GM23338 (cell line): ENCODE measurements at regions not wholly inside any gene's neighbourhood (a gene's known extent, or its start where the extent isn't known, plus 50 kb on each side); places are given as distances from the start of the nearest gene placed in this dataset.

ENCODE experiments used
- ATAC-seq: fragments of 200-7000 bp; cut with Tn5 transposase; 3 replicates; pipeline ENCODE4 v1.9.1; 2020
- DNase-seq: peaks from one replicate; pipeline ENCODE4 v3.0.0-alpha.2; 2015; ENCODE audit warnings: low spot score
- H2AFZ ChIP-seq: fragments of 200-600 bp; sonication (generic); 2 replicates; pipeline ENCODE4 v1.8.0; 2016; ENCODE audit warnings: antibody characterized with exemption, mild to moderate bottlenecking, moderate library complexity
- H3F3A ChIP-seq: fragments of 200-600 bp; sonication (generic); replicated peaks from 2 replicates; pipeline ENCODE4 v1.8.0; 2017; ENCODE audit warnings: antibody characterized with exemption, mixed run types, low read depth
- H3K27ac ChIP-seq: fragments of 200-600 bp; sonication (generic); 2 replicates; pipeline ENCODE4 v1.6.1; 2016; ENCODE audit warnings: low read depth
- H3K27me3 ChIP-seq: fragments of 200-600 bp; sonication (generic); 2 replicates; pipeline ENCODE4 v1.8.0; 2016; ENCODE audit warnings: mild to moderate bottlenecking, mixed run types, moderate library complexity; ENCODE audit not compliant: insufficient read depth
- H3K36me3 ChIP-seq: fragments of 200-600 bp; sonication (generic); 2 replicates; pipeline ENCODE4 v1.8.0; 2016; ENCODE audit warnings: mild to moderate bottlenecking; ENCODE audit not compliant: insufficient read depth
- H3K4me1 ChIP-seq: fragments of 200-600 bp; sonication (generic); 2 replicates; pipeline ENCODE4 v1.8.0; 2016; ENCODE audit warnings: mild to moderate bottlenecking, moderate library complexity; ENCODE audit not compliant: insufficient read depth
- H3K4me2 ChIP-seq: fragments of 200-600 bp; sonication (generic); 2 replicates; pipeline ENCODE4 v1.7.1; 2017; ENCODE audit warnings: mixed run types
- H3K4me3 ChIP-seq: fragments of 200-600 bp; sonication (generic); 2 replicates; pipeline ENCODE4 v1.6.1; 2016; ENCODE audit warnings: mixed run types
- H3K79me2 ChIP-seq: fragments of 200-600 bp; sonication (generic); replicated peaks from 2 replicates; pipeline ENCODE4 v1.8.0; 2017; ENCODE audit warnings: mild to moderate bottlenecking; ENCODE audit not compliant: insufficient read depth
- H3K9me2 ChIP-seq: fragments of 200-600 bp; sonication (generic); 2 replicates; pipeline ENCODE4 v1.8.0; 2017; ENCODE audit not compliant: insufficient read depth
- H4K20me1 ChIP-seq: fragments of 200-600 bp; sonication (generic); replicated peaks from 2 replicates; pipeline ENCODE4 v1.8.0; 2017; ENCODE audit warnings: mild to moderate bottlenecking; ENCODE audit not compliant: insufficient read depth
- H3K27ac Mint-ChIP-seq: 2 replicates; pipeline ENCODE4 v1.8.0; 2020; ENCODE audit warnings: inconsistent platforms, mild to moderate bottlenecking, moderate library complexity, mixed read lengths
- H3K27me3 Mint-ChIP-seq: 3 replicates; pipeline ENCODE4 v1.8.0; 2022; ENCODE audit warnings: low read depth, mild to moderate bottlenecking, moderate library complexity, mixed read lengths, inconsistent platforms; ENCODE audit not compliant: insufficient read depth, poor library complexity
- H3K36me3 Mint-ChIP-seq: 3 replicates; pipeline ENCODE4 v1.8.0; 2021; ENCODE audit warnings: low read depth, mild to moderate bottlenecking, inconsistent platforms, moderate library complexity, mixed read lengths
- H3K4me1 Mint-ChIP-seq: 3 replicates; pipeline ENCODE4 v1.8.0; 2020; ENCODE audit warnings: mild to moderate bottlenecking, inconsistent platforms, mixed read lengths
- H3K4me3 Mint-ChIP-seq: 3 replicates; pipeline ENCODE4 v1.8.0; 2021; ENCODE audit warnings: moderate library complexity, mild to moderate bottlenecking, inconsistent platforms, mixed read lengths
- H3K9me3 Mint-ChIP-seq: 3 replicates; pipeline ENCODE4 v1.8.0; 2020; ENCODE audit warnings: moderate library complexity, mild to moderate bottlenecking, inconsistent platforms, mixed read lengths
- CREB1 ChIP-seq: fragments of 250-450 bp; sonication (Bioruptor Pico); IDR thresholded peaks from 2 replicates; pipeline ENCODE4 v1.5.0; 2020; ENCODE audit warnings: low read depth, mild to moderate bottlenecking, moderate library complexity
- JUNB ChIP-seq: IDR thresholded peaks from one replicate; pipeline ENCODE4 v1.6.1; 2016; ENCODE audit warnings: antibody characterized with exemption; ENCODE audit not compliant: unreplicated experiment
- STAT1 ChIP-seq: IDR thresholded peaks from one replicate; pipeline ENCODE4 v1.6.1; 2016; ENCODE audit warnings: antibody characterized with exemption; ENCODE audit not compliant: unreplicated experiment
- ZNF114 ChIP-seq: fragments of 250-450 bp; sonication (Bioruptor Pico); IDR thresholded peaks from 2 replicates; pipeline ENCODE4 v1.5.0; 2020; ENCODE audit warnings: mild to moderate bottlenecking, moderate library complexity
- ZNF331 ChIP-seq: fragments of 250-450 bp; sonication (Bioruptor Pico); IDR thresholded peaks from 2 replicates; pipeline ENCODE4 v1.5.0; 2020; ENCODE audit warnings: low read depth, mild to moderate bottlenecking, moderate library complexity
- TF ChIP-seq, protein P1 (sequence below), 2 experiments: fragments of 200-600 bp in 1 of 2; sonication (generic) in 1 of 2; conservative IDR thresholded peaks; 2 replicates each; pipeline versions ENCODE4 v1.5.1 to v1.6.1; 2016 to 2017; ENCODE audit warnings: antibody characterized with exemption in 2 of 2, low read depth in 2 of 2, mild to moderate bottlenecking in 2 of 2, moderate library complexity in 1 of 2
- TF ChIP-seq, protein P2 (sequence below): fragments of 250-450 bp; sonication (Bioruptor Pico); IDR thresholded peaks from 2 replicates; pipeline ENCODE4 v1.5.0; 2020; ENCODE audit warnings: mild to moderate bottlenecking, moderate library complexity
- TF ChIP-seq, protein P3 (sequence below): IDR thresholded peaks from 2 replicates; pipeline ENCODE4 v1.6.1; 2016; ENCODE audit warnings: antibody characterized with exemption
- TF ChIP-seq, protein P4 (sequence below): IDR thresholded peaks from one replicate; pipeline ENCODE4 v1.6.1; 2018; ENCODE audit warnings: antibody characterized with exemption; ENCODE audit not compliant: unreplicated experiment

DNA sequence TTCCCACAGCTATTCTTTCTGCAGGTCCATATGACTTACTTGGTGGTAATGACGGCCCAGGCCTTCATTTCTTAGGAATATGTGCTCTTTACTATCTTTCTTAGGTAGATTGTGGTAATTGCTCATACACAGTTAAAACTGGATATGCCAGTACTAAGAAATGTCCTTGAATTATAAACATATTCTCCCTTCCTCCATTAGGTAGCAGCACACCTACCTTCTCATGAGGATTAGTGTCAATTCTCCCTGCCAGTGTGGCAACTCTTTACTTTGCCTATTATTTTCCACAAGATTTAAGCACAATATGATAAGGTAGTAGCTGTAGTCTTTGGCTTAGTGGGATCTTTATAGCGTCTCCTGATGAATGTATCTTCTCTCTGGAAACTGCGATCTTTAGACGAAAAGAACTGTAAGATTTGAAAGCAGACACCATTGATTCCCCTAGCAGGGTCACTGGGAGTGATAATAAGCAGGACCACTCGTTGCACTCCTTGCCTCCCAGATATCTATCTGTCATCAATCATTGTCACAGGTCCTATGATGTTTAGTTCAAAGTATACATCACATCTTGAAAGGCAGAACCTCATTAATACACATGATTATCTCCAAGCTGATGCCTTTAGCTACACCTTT, 1240.7 kb downstream of the C4orf33 start:
- H3K27me3 Mint-ChIP-seq: no peaks in the 10 kb centered on the region
- no peak overlapping the region for H2AFZ ChIP-seq
- no peaks in the 10 kb centered on the region for H3K9me3 Mint-ChIP-seq
- H3K4me2 ChIP-seq: no peak overlapping the region
- H3K36me3 Mint-ChIP-seq: peaks cover 9% of the 10 kb centered on the region
- H3F3A ChIP-seq: no peaks in the 10 kb centered on the region
- H3K4me3 Mint-ChIP-seq: no peak overlapping the region
- H3K9me2 ChIP-seq: 0 out of 2 replicates have a peak, but pooled peaks cover 4% of the 10 kb centered on the region
- H3K27me3 ChIP-seq: no peaks in the 10 kb centered on the region
- H3K36me3 ChIP-seq: no peaks in the 10 kb centered on the region
- DNase-seq: peak; percentile 47
- H3K4me1 ChIP-seq: peaks cover 17% of the 10 kb centered on the region
- H3K79me2 ChIP-seq: no peaks in the 10 kb centered on the region
- TF ChIP-seq, protein P1, sequence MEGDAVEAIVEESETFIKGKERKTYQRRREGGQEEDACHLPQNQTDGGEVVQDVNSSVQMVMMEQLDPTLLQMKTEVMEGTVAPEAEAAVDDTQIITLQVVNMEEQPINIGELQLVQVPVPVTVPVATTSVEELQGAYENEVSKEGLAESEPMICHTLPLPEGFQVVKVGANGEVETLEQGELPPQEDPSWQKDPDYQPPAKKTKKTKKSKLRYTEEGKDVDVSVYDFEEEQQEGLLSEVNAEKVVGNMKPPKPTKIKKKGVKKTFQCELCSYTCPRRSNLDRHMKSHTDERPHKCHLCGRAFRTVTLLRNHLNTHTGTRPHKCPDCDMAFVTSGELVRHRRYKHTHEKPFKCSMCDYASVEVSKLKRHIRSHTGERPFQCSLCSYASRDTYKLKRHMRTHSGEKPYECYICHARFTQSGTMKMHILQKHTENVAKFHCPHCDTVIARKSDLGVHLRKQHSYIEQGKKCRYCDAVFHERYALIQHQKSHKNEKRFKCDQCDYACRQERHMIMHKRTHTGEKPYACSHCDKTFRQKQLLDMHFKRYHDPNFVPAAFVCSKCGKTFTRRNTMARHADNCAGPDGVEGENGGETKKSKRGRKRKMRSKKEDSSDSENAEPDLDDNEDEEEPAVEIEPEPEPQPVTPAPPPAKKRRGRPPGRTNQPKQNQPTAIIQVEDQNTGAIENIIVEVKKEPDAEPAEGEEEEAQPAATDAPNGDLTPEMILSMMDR (conservative IDR thresholded peaks at IDR 0.05; ENCODE audit: low read depth in 2 of 2): peak; percentile 55 to 57
- TF ChIP-seq, protein P2, sequence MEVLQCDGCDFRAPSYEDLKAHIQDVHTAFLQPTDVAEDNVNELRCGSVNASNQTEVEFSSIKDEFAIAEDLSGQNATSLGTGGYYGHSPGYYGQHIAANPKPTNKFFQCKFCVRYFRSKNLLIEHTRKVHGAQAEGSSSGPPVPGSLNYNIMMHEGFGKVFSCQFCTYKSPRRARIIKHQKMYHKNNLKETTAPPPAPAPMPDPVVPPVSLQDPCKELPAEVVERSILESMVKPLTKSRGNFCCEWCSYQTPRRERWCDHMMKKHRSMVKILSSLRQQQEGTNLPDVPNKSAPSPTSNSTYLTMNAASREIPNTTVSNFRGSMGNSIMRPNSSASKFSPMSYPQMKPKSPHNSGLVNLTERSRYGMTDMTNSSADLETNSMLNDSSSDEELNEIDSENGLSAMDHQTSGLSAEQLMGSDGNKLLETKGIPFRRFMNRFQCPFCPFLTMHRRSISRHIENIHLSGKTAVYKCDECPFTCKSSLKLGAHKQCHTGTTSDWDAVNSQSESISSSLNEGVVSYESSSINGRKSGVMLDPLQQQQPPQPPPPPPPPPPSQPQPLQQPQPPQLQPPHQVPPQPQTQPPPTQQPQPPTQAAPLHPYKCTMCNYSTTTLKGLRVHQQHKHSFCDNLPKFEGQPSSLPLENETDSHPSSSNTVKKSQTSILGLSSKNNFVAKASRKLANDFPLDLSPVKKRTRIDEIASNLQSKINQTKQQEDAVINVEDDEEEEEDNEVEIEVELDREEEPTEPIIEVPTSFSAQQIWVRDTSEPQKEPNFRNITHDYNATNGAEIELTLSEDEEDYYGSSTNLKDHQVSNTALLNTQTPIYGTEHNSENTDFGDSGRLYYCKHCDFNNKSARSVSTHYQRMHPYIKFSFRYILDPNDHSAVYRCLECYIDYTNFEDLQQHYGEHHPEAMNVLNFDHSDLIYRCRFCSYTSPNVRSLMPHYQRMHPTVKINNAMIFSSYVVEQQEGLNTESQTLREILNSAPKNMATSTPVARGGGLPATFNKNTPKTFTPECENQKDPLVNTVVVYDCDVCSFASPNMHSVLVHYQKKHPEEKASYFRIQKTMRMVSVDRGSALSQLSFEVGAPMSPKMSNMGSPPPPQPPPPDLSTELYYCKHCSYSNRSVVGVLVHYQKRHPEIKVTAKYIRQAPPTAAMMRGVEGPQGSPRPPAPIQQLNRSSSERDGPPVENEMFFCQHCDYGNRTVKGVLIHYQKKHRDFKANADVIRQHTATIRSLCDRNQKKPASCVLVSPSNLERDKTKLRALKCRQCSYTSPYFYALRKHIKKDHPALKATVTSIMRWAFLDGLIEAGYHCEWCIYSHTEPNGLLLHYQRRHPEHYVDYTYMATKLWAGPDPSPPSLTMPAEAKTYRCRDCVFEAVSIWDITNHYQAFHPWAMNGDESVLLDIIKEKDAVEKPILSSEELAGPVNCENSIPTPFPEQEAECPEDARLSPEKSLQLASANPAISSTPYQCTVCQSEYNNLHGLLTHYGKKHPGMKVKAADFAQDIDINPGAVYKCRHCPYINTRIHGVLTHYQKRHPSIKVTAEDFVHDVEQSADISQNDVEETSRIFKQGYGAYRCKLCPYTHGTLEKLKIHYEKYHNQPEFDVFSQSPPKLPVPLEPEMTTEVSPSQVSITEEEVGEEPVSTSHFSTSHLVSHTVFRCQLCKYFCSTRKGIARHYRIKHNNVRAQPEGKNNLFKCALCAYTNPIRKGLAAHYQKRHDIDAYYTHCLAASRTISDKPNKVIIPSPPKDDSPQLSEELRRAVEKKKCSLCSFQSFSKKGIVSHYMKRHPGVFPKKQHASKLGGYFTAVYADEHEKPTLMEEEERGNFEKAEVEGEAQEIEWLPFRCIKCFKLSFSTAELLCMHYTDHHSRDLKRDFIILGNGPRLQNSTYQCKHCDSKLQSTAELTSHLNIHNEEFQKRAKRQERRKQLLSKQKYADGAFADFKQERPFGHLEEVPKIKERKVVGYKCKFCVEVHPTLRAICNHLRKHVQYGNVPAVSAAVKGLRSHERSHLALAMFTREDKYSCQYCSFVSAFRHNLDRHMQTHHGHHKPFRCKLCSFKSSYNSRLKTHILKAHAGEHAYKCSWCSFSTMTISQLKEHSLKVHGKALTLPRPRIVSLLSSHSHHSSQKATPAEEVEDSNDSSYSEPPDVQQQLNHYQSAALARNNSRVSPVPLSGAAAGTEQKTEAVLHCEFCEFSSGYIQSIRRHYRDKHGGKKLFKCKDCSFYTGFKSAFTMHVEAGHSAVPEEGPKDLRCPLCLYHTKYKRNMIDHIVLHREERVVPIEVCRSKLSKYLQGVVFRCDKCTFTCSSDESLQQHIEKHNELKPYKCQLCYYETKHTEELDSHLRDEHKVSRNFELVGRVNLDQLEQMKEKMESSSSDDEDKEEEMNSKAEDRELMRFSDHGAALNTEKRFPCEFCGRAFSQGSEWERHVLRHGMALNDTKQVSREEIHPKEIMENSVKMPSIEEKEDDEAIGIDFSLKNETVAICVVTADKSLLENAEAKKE (CRISPR knock-in tag): no peak
- H3K27ac Mint-ChIP-seq: no peak overlapping the region
- H3K27ac ChIP-seq: no peak overlapping the region
- H3K4me3 ChIP-seq: no peak overlapping the region
- H3K4me1 Mint-ChIP-seq: peaks cover 13% of the 10 kb centered on the region; the same call in 2 of the 3 replicates
- H4K20me1 ChIP-seq: no peaks in the 10 kb centered on the region
- ATAC-seq: no peak

DNA sequence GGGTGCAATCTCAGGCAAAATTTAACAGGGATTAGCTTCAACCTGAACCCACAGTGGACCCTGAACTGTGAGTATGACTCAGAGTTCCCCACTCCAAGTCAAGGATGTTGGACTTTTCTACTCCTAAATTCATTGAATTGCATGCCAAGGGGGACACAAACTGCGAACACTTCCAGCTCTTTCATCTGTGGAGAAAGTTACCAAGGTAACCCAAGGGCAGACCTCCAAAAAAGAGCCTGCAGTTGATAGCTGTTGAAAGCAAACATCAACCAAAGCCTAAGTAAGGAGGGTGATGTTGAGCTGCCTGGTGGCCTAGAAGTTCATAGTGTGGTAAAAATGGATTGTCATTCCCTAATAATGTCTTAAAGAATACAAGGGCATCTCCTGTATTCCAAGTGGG, 1242.9 kb downstream of the C4orf33 start:
- no peaks in the 10 kb centered on the region for H3K9me3 Mint-ChIP-seq
- DNase-seq (no peak), ATAC-seq (no peak)
- no peaks in the 10 kb centered on the region for H3K36me3 ChIP-seq
- H3F3A ChIP-seq: no peaks in the 10 kb centered on the region
- no peaks in the 10 kb centered on the region for H4K20me1 ChIP-seq
- no peak overlapping the region for H3K27ac ChIP-seq
- peaks cover 7% of the 10 kb centered on the region for H3K4me1 ChIP-seq
- no peak overlapping the region for H3K4me2 ChIP-seq
- peak overlapping the region; percentile 69 for H2AFZ ChIP-seq
- H3K4me3 ChIP-seq: no peak overlapping the region
- H3K79me2 ChIP-seq: no peaks in the 10 kb centered on the region
- 0 out of 2 replicates have a peak, but pooled peaks cover 4% of the 10 kb centered on the region for H3K9me2 ChIP-seq
- peaks cover 9% of the 10 kb centered on the region for H3K36me3 Mint-ChIP-seq
- peaks cover 6% of the 10 kb centered on the region; the same call in 2 of the 3 replicates for H3K4me1 Mint-ChIP-seq
- no peaks in the 10 kb centered on the region for H3K27me3 Mint-ChIP-seq
- H3K27ac Mint-ChIP-seq: no peak overlapping the region
- no peaks in the 10 kb centered on the region for H3K27me3 ChIP-seq
- H3K4me3 Mint-ChIP-seq: no peak overlapping the region
- TF ChIP-seq CREB1 (CRISPR knock-in tag) (no peak), JUNB (no peak), STAT1 (no peak), ZNF331 (CRISPR knock-in tag) (no peak), ZNF114 (no peak)
- TF ChIP-seq, protein P3, sequence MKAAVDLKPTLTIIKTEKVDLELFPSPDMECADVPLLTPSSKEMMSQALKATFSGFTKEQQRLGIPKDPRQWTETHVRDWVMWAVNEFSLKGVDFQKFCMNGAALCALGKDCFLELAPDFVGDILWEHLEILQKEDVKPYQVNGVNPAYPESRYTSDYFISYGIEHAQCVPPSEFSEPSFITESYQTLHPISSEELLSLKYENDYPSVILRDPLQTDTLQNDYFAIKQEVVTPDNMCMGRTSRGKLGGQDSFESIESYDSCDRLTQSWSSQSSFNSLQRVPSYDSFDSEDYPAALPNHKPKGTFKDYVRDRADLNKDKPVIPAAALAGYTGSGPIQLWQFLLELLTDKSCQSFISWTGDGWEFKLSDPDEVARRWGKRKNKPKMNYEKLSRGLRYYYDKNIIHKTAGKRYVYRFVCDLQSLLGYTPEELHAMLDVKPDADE: no peak
- TF ChIP-seq, protein P4, sequence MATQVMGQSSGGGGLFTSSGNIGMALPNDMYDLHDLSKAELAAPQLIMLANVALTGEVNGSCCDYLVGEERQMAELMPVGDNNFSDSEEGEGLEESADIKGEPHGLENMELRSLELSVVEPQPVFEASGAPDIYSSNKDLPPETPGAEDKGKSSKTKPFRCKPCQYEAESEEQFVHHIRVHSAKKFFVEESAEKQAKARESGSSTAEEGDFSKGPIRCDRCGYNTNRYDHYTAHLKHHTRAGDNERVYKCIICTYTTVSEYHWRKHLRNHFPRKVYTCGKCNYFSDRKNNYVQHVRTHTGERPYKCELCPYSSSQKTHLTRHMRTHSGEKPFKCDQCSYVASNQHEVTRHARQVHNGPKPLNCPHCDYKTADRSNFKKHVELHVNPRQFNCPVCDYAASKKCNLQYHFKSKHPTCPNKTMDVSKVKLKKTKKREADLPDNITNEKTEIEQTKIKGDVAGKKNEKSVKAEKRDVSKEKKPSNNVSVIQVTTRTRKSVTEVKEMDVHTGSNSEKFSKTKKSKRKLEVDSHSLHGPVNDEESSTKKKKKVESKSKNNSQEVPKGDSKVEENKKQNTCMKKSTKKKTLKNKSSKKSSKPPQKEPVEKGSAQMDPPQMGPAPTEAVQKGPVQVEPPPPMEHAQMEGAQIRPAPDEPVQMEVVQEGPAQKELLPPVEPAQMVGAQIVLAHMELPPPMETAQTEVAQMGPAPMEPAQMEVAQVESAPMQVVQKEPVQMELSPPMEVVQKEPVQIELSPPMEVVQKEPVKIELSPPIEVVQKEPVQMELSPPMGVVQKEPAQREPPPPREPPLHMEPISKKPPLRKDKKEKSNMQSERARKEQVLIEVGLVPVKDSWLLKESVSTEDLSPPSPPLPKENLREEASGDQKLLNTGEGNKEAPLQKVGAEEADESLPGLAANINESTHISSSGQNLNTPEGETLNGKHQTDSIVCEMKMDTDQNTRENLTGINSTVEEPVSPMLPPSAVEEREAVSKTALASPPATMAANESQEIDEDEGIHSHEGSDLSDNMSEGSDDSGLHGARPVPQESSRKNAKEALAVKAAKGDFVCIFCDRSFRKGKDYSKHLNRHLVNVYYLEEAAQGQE: no peak
